ENCODE measurements at regions not wholly inside any gene's neighbourhood (a gene's known extent, or its start where the extent isn't known, plus 50 kb on each side); places are given as distances from the start of the nearest gene placed in this dataset.

GRCh38 chr4:163773940-163774339 lies 279.4 kb downstream of the TMA16 start:
- DNase-seq = no peak

GRCh38 chr4:163776957-163777356 lies 282.5 kb downstream of the TMA16 start:
- no peak for DNase-seq

- DNase-seq = no peak
Observed at GRCh38 chr4:163781726-163782125, 287.2 kb downstream of the TMA16 start.

- DNase-seq = no peak
Observed at GRCh38 chr4:163790231-163790630, 295.7 kb downstream of the TMA16 start.

- no peak for DNase-seq
Observed at GRCh38 chr4:163795885-163796284, 301.4 kb downstream of the TMA16 start.

GRCh38 chr4:163804001-163804400 lies 309.5 kb downstream of the TMA16 start:
- no peak for DNase-seq

- DNase-seq = no peak
Observed at GRCh38 chr4:163806653-163807052, 312.2 kb downstream of the TMA16 start.

DNA sequence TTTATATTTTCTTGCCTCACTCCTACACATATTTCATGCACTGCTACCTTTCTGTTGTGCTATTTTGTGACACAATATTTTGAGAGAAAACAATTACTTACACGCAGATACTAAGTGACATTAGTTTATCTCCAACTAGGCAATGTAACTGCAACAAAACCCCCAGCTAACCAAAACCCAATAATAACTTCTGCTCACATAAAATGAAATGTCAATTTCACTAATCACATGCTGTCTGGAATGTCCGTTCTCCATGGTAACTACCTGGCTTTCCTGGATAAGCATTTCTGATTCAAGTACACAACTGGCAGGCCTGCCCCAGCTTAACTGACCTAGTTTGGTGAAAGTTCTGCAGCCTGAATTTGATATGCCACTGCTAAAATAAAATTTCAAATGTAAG lies 313.5 kb downstream of the TMA16 start:
- DNase-seq = no peak

DNA sequence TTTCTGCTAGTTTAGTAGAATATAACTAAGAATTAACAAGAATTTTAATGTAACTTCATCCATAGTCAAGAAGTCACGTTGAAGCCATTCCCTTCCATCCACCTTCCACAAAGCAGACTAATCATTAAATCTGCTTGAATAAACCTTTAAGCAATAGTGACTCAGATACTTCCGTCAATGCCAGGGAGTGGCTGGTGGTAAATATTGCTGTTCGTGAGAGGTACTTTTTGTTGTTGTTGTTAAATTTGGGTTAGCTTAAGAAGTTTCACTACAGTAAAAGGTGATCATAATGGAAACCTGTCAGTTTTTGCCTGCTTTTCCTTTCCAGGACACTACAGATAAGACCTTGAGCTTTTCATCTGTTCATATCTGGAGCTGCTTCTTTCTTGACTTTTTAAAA lies 316.3 kb downstream of the TMA16 start:
- no peak for DNase-seq

- DNase-seq = no peak
Observed at GRCh38 chr4:163815776-163816175, 321.3 kb downstream of the TMA16 start.

DNA sequence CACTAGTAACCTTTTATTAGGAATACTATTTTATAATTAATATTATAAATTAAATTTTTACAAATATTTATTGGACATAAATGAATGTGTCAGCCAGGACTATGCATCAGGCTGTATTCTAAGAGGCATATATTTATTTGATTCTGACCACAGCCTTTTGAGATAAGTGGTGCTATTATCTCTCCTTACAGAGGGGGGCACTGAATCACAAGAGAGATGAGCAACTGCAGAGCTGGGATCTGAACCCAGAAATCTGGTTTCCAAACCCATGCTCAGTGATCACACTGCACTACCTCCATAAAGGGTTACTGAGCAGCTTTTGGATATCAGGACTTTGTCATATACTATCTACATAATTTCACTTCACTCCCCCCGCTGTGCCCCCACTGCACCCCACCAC lies 322.0 kb downstream of the TMA16 start:
- DNase-seq = no peak

GRCh38 chr4:163818673-163819072 lies 324.2 kb downstream of the TMA16 start:
- DNase-seq = no peak

GRCh38 chr4:163833669-163834068 lies 339.2 kb downstream of the TMA16 start:
- DNase-seq = no peak

GRCh38 chr4:163846008-163846407 lies 351.5 kb downstream of the TMA16 start:
- no peak for DNase-seq

GRCh38 chr4:163852246-163852645 lies 357.8 kb downstream of the TMA16 start:
- no peak for DNase-seq

- DNase-seq = no peak
Observed at GRCh38 chr4:163857903-163858302, 363.4 kb downstream of the TMA16 start.

GRCh38 chr4:163858515-163858914 lies 364.0 kb downstream of the TMA16 start:
- no peak for DNase-seq

DNA sequence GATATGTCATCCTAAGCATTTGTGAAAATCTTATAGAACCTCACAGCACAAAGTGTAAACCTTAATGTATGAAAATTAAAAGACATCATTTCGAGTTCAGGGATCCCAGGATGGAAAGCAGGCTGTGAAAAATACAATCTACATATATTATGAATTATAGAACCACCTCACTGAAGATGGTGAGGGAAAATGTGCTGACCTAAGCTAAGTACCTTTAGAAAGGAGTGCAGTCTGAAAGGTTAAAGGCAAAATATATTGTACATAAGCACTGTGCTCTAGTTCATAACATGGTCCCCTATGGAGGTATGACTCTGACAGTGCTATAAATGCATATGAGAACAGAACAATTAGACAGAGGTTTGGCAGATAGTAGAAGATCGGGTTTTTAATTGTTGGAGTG lies 368.6 kb downstream of the TMA16 start:
- no peak for DNase-seq

GRCh38 chr4:163865010-163865409 lies 370.5 kb downstream of the TMA16 start:
- no peak for DNase-seq

DNA sequence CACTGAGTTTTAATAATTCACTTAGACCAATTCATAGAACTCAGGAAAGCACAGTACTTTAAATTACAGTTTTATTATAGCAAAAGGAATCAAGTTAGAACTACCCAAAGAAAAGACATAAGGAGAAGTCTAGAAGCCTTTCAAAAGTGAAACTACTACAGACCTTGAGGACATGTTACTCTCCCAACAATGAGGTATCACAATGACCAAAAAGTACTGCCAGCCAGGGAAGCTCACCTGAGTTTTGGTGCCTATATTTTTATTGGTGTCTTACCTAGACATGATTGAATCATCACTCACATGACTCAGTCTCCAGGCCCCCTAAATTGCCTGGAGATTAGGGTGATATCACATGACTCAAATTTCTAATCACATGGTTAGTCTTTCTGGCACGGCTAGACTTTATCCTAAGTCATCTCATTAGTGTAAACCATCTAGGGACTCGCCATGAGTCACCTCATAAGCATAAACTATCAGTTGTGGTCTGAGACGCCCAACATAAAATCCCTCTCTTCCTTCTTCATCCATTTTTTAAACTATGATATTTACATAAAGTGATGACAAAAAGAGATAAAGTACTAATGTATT lies 372.3 kb downstream of the TMA16 start:
- no peak for DNase-seq

DNA sequence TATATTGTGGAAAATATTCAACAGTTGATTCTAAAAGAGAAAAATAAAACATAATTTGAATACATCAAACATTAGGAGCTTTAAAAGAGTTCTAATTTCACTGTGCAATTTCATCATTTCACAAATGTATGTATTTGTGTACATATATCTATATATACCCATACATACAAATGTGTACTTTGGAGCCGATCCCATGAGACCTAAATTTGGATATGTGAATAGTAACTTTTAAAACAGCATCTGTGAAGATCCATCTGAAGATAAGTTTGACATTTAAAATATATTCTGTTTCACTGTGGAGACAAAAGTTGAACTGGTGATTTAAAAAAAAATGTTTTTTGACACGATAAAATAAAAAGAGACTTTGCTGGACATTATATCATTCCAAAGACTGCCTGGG lies 374.0 kb downstream of the TMA16 start:
- DNase-seq = no peak

GRCh38 chr4:163871078-163871477 lies 376.6 kb downstream of the TMA16 start:
- no peak for DNase-seq

GRCh38 chr4:163875327-163875726 lies 380.8 kb downstream of the TMA16 start:
- DNase-seq = no peak

GRCh38 chr4:163878336-163879121 lies 384.0 kb downstream of the TMA16 start:
- no peak for DNase-seq

GRCh38 chr4:163892417-163892816 lies 397.9 kb downstream of the TMA16 start:
- no peak for DNase-seq

Measured in effector CD4-positive, alpha-beta T cell (primary cell).